Gastroesophageal sphincter (tissue), 3 donors: ENCODE measurements at regions not wholly inside any gene's neighbourhood (a gene's known extent, or its start where the extent isn't known, plus 50 kb on each side); places are given as distances from the start of the nearest gene placed in this dataset.

Experiments
- EP300 ChIP-seq: sonication (generic); formaldehyde crosslinking; IDR thresholded peaks from one replicate; pipeline ENCODE4 v1.6.1; 2017; ENCODE audit warnings: antibody characterized with exemption, mild to moderate bottlenecking
- POLR2A ChIP-seq, 2 donors: fragments of 450-650 bp; IDR thresholded peaks; one replicate each; pipeline ENCODE4 v1.6.1; 2017; ENCODE audit warnings: antibody characterized with exemption in 2 of 2, mild to moderate bottlenecking in 2 of 2, moderate library complexity in 1 of 2
- POLR2AphosphoS5 ChIP-seq: sonication (generic); formaldehyde crosslinking; IDR thresholded peaks from one replicate; pipeline ENCODE4 v1.6.1; 2017; ENCODE audit warnings: antibody characterized with exemption
- TF ChIP-seq, protein P1 (sequence below), 4 experiments: fragments of 200-600 bp in 2 of 4; fragments of 450-650 bp in 2 of 4; sonication (generic) in 1 of 4; IDR thresholded peaks; one replicate each; pipeline ENCODE4 v1.5.1; 2017 to 2019; ENCODE audit warnings: antibody characterized with exemption in 4 of 4, mild to moderate bottlenecking in 2 of 4, moderate library complexity in 2 of 4

DNA sequence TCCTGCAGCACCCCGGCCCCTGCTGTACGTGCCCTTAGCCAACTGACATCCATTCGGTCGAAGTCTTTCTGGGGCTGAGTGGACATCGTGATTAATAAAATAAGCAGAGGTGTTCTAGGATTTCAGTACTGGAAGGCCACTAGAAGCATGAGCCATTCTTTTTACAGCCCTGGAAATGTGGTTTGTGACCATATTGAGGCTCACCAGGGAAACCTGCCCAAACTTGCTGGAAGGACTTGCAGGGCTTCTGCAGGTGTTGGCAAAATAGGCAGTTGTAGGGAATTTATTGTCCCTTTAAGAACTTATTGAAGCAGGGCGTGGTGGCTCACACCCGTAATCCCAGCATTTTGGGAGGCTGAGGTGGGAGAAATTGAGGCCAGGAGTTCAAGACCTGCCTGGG, 80.8 kb downstream of the DOP1B start:
- TF ChIP-seq, protein P1, sequence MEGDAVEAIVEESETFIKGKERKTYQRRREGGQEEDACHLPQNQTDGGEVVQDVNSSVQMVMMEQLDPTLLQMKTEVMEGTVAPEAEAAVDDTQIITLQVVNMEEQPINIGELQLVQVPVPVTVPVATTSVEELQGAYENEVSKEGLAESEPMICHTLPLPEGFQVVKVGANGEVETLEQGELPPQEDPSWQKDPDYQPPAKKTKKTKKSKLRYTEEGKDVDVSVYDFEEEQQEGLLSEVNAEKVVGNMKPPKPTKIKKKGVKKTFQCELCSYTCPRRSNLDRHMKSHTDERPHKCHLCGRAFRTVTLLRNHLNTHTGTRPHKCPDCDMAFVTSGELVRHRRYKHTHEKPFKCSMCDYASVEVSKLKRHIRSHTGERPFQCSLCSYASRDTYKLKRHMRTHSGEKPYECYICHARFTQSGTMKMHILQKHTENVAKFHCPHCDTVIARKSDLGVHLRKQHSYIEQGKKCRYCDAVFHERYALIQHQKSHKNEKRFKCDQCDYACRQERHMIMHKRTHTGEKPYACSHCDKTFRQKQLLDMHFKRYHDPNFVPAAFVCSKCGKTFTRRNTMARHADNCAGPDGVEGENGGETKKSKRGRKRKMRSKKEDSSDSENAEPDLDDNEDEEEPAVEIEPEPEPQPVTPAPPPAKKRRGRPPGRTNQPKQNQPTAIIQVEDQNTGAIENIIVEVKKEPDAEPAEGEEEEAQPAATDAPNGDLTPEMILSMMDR (IDR thresholded peaks at IDR 0.05), result no peak
- TF ChIP-seq POLR2A (IDR thresholded peaks at IDR 0.05) (no peak), EP300 (no peak), POLR2AphosphoS5 (no peak)
